H9 (cell line): ENCODE measurements at regions not wholly inside any gene's neighbourhood (a gene's known extent, or its start where the extent isn't known, plus 50 kb on each side); places are given as distances from the start of the nearest gene placed in this dataset.

Experiments
- DNase-seq: peaks from one replicate; pipeline ENCODE4 v3.0.0-alpha.2; 2017
- H2AFZ ChIP-seq: one replicate; pipeline ENCODE4 v1.6.1; 2013; ENCODE audit warnings: mild to moderate bottlenecking, low read length, control low read depth, moderate library complexity
- H2AK5ac ChIP-seq: 2 replicates; pipeline ENCODE4 v1.6.1; 2013; ENCODE audit warnings: low read length, control low read depth, mixed read lengths; ENCODE audit not compliant: insufficient read length
- H2BK120ac ChIP-seq: one replicate; pipeline ENCODE4 v1.6.1; 2013; ENCODE audit warnings: low read depth, mild to moderate bottlenecking, low read length, control low read depth, inconsistent platforms; ENCODE audit not compliant: poor library complexity, severe bottlenecking
- H2BK12ac ChIP-seq: 2 replicates; pipeline ENCODE4 v1.6.1; 2013; ENCODE audit warnings: low read length, control low read depth, mixed read lengths, low read depth; ENCODE audit not compliant: insufficient read length
- H2BK15ac ChIP-seq: 2 replicates; pipeline ENCODE4 v1.6.1; 2013; ENCODE audit warnings: low read depth, low read length, control low read depth
- H2BK20ac ChIP-seq: one replicate; pipeline ENCODE4 v1.6.1; 2013; ENCODE audit warnings: low read depth, mild to moderate bottlenecking, low read length, control low read depth, inconsistent platforms; ENCODE audit not compliant: poor library complexity, severe bottlenecking
- H2BK5ac ChIP-seq: 2 replicates; pipeline ENCODE4 v1.6.1; 2013; ENCODE audit warnings: low read length, control low read depth, mixed read lengths; ENCODE audit not compliant: insufficient read length
- H3K14ac ChIP-seq: 2 replicates; pipeline ENCODE4 v1.6.1; 2013; ENCODE audit warnings: low read length, control low read depth; ENCODE audit not compliant: insufficient read depth
- H3K18ac ChIP-seq: 2 replicates; pipeline ENCODE4 v1.6.1; 2013; ENCODE audit warnings: low read depth, mild to moderate bottlenecking, mixed read lengths, low read length, control low read depth; ENCODE audit not compliant: insufficient read length
- H3K23ac ChIP-seq: 2 replicates; pipeline ENCODE4 v1.6.1; 2013; ENCODE audit warnings: low read length, control low read depth, mixed read lengths, low read depth; ENCODE audit not compliant: insufficient read length
- H3K23me2 ChIP-seq: 2 replicates; pipeline ENCODE4 v1.6.1; 2013; ENCODE audit warnings: low read depth, mild to moderate bottlenecking, mixed read lengths, low read length, control low read depth; ENCODE audit not compliant: insufficient read length, poor library complexity, severe bottlenecking
- H3K27ac ChIP-seq: 2 replicates; pipeline ENCODE4 v1.5.1; 2013; ENCODE audit warnings: low read length, control low read depth, mixed read lengths, low read depth; ENCODE audit not compliant: insufficient read length
- H3K27me3 ChIP-seq: 2 replicates; pipeline ENCODE4 v1.6.1; 2013; ENCODE audit warnings: low read length, control low read depth, inconsistent platforms; ENCODE audit not compliant: insufficient read depth
- H3K4ac ChIP-seq: 2 replicates; pipeline ENCODE4 v1.6.1; 2013; ENCODE audit warnings: low read depth, mild to moderate bottlenecking, control low read depth, inconsistent platforms, low read length, moderate library complexity
- H3K4me1 ChIP-seq: 2 replicates; pipeline ENCODE4 v1.6.1; 2013; ENCODE audit warnings: low read length, control low read depth, inconsistent platforms; ENCODE audit not compliant: insufficient read depth
- H3K4me2 ChIP-seq: 2 replicates; pipeline ENCODE4 v1.6.1; 2013; ENCODE audit warnings: low read length, control low read depth, mixed read lengths; ENCODE audit not compliant: insufficient read length, insufficient read depth
- H3K56ac ChIP-seq: 2 replicates; pipeline ENCODE4 v1.6.1; 2013; ENCODE audit warnings: low read depth, mild to moderate bottlenecking, mixed read lengths, low read length, control low read depth; ENCODE audit not compliant: insufficient read length
- H3K79me1 ChIP-seq: 2 replicates; pipeline ENCODE4 v1.6.1; 2013; ENCODE audit warnings: low read depth, mild to moderate bottlenecking, moderate library complexity, low read length, control low read depth, inconsistent platforms; ENCODE audit not compliant: insufficient read depth, poor library complexity, severe bottlenecking
- H3K79me2 ChIP-seq: 2 replicates; pipeline ENCODE4 v1.6.1; 2013; ENCODE audit warnings: low read length, control low read depth, inconsistent platforms; ENCODE audit not compliant: insufficient read depth
- H3K9ac ChIP-seq: 2 replicates; pipeline ENCODE4 v1.6.1; 2013; ENCODE audit warnings: low read length, control low read depth, mixed read lengths; ENCODE audit not compliant: insufficient read length; ENCODE audit errors: extremely low read depth
- H3K9me3 ChIP-seq: one replicate; pipeline ENCODE4 v1.6.1; 2013; ENCODE audit warnings: low read depth, low read length, inconsistent platforms; ENCODE audit not compliant: control insufficient read depth
- H3T11ph ChIP-seq: one replicate; pipeline ENCODE4 v1.6.1; 2013; ENCODE audit warnings: mild to moderate bottlenecking, low read length, control low read depth, inconsistent platforms
- H4K20me1 ChIP-seq: one replicate; pipeline ENCODE4 v1.6.1; 2013; ENCODE audit not compliant: control insufficient read depth, insufficient read length, insufficient read depth
- H4K5ac ChIP-seq: 2 replicates; pipeline ENCODE4 v1.6.1; 2013; ENCODE audit warnings: low read depth, mild to moderate bottlenecking, mixed read lengths, low read length, control low read depth; ENCODE audit not compliant: insufficient read length
- H4K8ac ChIP-seq: replicated peaks from 2 replicates; pipeline ENCODE4 v1.6.1; 2013; ENCODE audit warnings: low read length, control low read depth, mixed read lengths, low read depth; ENCODE audit not compliant: insufficient read length
- H4K91ac ChIP-seq: 2 replicates; pipeline ENCODE4 v1.6.1; 2013; ENCODE audit warnings: low read depth, mild to moderate bottlenecking, moderate library complexity, mixed read lengths, low read length, control low read depth; ENCODE audit not compliant: insufficient read length
- H3K27ac Mint-ChIP-seq, 3 experiments: 2 replicates in 2 of 3; 3 replicates in 1 of 3; pipeline ENCODE4 v1.8.0; 2020 to 2021; ENCODE audit warnings: mixed read lengths in 3 of 3, mild to moderate bottlenecking in 1 of 3, moderate library complexity in 1 of 3
- H3K27me3 Mint-ChIP-seq: 2 replicates; pipeline ENCODE4 v1.8.0; 2021; ENCODE audit warnings: low read depth, mild to moderate bottlenecking, moderate library complexity, mixed read lengths
- H3K36me3 Mint-ChIP-seq, 3 experiments: 2 replicates in 2 of 3; 3 replicates in 1 of 3; pipeline ENCODE4 v1.8.0; 2020 to 2021; ENCODE audit warnings: low read depth in 3 of 3, mixed read lengths in 3 of 3; ENCODE audit not compliant: insufficient read depth in 1 of 3
- H3K4me1 Mint-ChIP-seq, 2 experiments: 2 replicates each; pipeline ENCODE4 v1.8.0; 2020; ENCODE audit warnings: mixed read lengths in 2 of 2
- H3K4me3 Mint-ChIP-seq, 2 experiments: 2 replicates in 1 of 2; 3 replicates in 1 of 2; pipeline ENCODE4 v1.8.0; 2020 to 2021; ENCODE audit warnings: mild to moderate bottlenecking in 2 of 2, mixed read lengths in 2 of 2, moderate library complexity in 1 of 2
- H3K9me3 Mint-ChIP-seq, 2 experiments: 2 replicates in 1 of 2; 3 replicates in 1 of 2; pipeline ENCODE4 v1.8.0; 2020; ENCODE audit warnings: mild to moderate bottlenecking in 2 of 2, mixed read lengths in 2 of 2, moderate library complexity in 1 of 2
- whole genome bisulfite sequencing: extraction: QIAGEN DNeasy Blood & Tissue Kit; methylation state at CpG from one replicate; pipeline ENCODE4 v1.1.7; 2013; ENCODE audit warnings: missing lambda C conversion rate, low lambda C conversion rate, mixed read lengths; ENCODE audit not compliant: insufficient read length; ENCODE audit errors: extremely low coverage; 5-methylcytosine and 5-hydroxymethylcytosine counted together
- TF ChIP-seq, protein P1 (sequence below): fragments of 200-600 bp; sonication (generic); conservative IDR thresholded peaks from 3 replicates; pipeline ENCODE4 v1.8.0; 2021; ENCODE audit warnings: antibody characterized with exemption, mild to moderate bottlenecking

DNA sequence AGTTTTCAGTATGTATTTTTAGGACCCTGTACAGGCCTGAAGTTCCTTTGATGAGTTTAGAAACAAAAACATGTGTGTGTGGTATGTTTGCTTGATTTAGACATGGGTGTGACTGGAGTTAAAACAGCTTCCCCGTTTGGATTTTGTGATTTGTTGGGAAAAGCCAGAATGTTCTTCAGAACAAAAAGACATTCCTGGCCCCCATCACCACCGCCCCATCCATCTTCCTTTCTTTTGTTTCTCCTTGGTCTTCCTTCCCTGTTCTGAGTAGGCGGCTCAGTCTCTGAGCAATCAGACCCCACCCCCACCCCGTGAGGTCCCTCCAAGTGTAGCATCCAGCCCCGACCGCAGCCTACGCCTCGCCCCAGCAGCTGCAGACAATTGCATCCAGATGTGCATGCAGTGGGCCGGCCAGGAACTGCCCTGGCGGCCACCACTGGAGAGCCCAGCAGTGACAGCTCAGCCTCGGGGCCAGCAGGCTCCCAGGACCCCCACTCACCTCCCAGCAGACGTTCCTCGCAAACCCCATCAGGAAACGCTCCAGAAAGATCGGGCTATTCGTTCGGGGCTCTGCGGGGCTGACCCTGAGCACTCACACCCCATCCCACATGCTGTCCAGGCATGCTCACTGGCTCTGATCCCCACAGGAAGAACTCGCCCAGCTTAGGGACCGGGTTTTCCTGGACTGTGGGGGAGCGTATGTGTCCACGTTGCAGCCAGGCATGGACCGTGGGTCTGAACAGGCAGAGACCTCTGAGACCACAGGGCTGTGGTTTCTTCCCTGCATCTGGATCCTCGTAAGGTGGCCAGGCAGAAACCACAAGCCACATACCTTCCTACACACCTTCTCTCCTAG, 99.8 kb upstream of the CDH5 start:
- no peak overlapping the region for H3K18ac ChIP-seq
- H3K23me2 ChIP-seq = no peaks in the 10 kb centered on the region
- no peak overlapping the region for H2BK120ac ChIP-seq
- no peaks in the 10 kb centered on the region for H4K20me1 ChIP-seq
- H4K5ac ChIP-seq = no peak overlapping the region
- H3K23ac ChIP-seq = no peak overlapping the region
- peak; percentile 42 for DNase-seq
- H3K36me3 Mint-ChIP-seq = peaks cover 0 to 2% (median 0%) of the 10 kb centered on the region in 3 experiments; a peak in 2 of 7 replicates
- no peak overlapping the region for H2BK15ac ChIP-seq
- H3K9me3 ChIP-seq = no peaks in the 10 kb centered on the region
- H3K14ac ChIP-seq = no peak overlapping the region
- H2BK5ac ChIP-seq = no peak overlapping the region
- H3K4me1 ChIP-seq = no peaks in the 10 kb centered on the region
- H3K79me1 ChIP-seq = no peaks in the 10 kb centered on the region
- no peak overlapping the region for H3K4me3 Mint-ChIP-seq
- H3K27ac ChIP-seq = no peak overlapping the region
- no peak overlapping the region for H2AK5ac ChIP-seq
- no CpG with 5 or more reads among the region's 24 CpGs for WGBS
- H3K27me3 ChIP-seq = no peaks in the 10 kb centered on the region
- H3K4me2 ChIP-seq = no peak overlapping the region
- H3K27ac Mint-ChIP-seq = 0 out of 7 replicates have a peak overlapping the region, but pooled peaks of 1 of the 3 experiments have one; percentile 68
- no peaks in the 10 kb centered on the region; a peak in 1 of 5 replicates for H3K9me3 Mint-ChIP-seq
- H3K4me1 Mint-ChIP-seq = peaks cover 16 to 26% of the 10 kb centered on the region in 2 experiments
- no peak overlapping the region for H4K91ac ChIP-seq
- no peak overlapping the region for H3K9ac ChIP-seq
- no peak overlapping the region for H2BK20ac ChIP-seq
- H3K79me2 ChIP-seq = no peaks in the 10 kb centered on the region
- TF ChIP-seq, protein P1, sequence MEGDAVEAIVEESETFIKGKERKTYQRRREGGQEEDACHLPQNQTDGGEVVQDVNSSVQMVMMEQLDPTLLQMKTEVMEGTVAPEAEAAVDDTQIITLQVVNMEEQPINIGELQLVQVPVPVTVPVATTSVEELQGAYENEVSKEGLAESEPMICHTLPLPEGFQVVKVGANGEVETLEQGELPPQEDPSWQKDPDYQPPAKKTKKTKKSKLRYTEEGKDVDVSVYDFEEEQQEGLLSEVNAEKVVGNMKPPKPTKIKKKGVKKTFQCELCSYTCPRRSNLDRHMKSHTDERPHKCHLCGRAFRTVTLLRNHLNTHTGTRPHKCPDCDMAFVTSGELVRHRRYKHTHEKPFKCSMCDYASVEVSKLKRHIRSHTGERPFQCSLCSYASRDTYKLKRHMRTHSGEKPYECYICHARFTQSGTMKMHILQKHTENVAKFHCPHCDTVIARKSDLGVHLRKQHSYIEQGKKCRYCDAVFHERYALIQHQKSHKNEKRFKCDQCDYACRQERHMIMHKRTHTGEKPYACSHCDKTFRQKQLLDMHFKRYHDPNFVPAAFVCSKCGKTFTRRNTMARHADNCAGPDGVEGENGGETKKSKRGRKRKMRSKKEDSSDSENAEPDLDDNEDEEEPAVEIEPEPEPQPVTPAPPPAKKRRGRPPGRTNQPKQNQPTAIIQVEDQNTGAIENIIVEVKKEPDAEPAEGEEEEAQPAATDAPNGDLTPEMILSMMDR = no peak
- H2BK12ac ChIP-seq = no peak overlapping the region
- peaks cover 35% of the 10 kb centered on the region for H3K27me3 Mint-ChIP-seq
- no peak overlapping the region for H3T11ph ChIP-seq
- no peak overlapping the region for H2AFZ ChIP-seq
- no peak overlapping the region for H3K4ac ChIP-seq
- H3K56ac ChIP-seq = no peak overlapping the region
- H4K8ac ChIP-seq = no peak overlapping the region
